PC-9 (cell line): ENCODE measurements at regions not wholly inside any gene's neighbourhood (a gene's known extent, or its start where the extent isn't known, plus 50 kb on each side); places are given as distances from the start of the nearest gene placed in this dataset.

Experiments used
- EZH2 ChIP-seq: fragments of 200-600 bp; sonication (generic); IDR thresholded peaks from 2 replicates; pipeline ENCODE4 v1.8.0; 2017; ENCODE audit warnings: antibody characterized with exemption, low read depth
- TF ChIP-seq, protein P1 (sequence below): fragments of 200-600 bp; sonication (generic); conservative IDR thresholded peaks from 2 replicates; pipeline ENCODE4 v1.6.1; 2017; ENCODE audit warnings: mixed run types, antibody characterized with exemption, mild to moderate bottlenecking, moderate library complexity

- TF ChIP-seq, protein P1, sequence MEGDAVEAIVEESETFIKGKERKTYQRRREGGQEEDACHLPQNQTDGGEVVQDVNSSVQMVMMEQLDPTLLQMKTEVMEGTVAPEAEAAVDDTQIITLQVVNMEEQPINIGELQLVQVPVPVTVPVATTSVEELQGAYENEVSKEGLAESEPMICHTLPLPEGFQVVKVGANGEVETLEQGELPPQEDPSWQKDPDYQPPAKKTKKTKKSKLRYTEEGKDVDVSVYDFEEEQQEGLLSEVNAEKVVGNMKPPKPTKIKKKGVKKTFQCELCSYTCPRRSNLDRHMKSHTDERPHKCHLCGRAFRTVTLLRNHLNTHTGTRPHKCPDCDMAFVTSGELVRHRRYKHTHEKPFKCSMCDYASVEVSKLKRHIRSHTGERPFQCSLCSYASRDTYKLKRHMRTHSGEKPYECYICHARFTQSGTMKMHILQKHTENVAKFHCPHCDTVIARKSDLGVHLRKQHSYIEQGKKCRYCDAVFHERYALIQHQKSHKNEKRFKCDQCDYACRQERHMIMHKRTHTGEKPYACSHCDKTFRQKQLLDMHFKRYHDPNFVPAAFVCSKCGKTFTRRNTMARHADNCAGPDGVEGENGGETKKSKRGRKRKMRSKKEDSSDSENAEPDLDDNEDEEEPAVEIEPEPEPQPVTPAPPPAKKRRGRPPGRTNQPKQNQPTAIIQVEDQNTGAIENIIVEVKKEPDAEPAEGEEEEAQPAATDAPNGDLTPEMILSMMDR = no peak
- TF ChIP-seq EZH2 = no peak
Measured at GRCh38 chr15:70522323-70522966, 240.9 kb downstream of the UACA start.
